Osteoblast (primary cell): ENCODE measurements at regions not wholly inside any gene's neighbourhood (a gene's known extent, or its start where the extent isn't known, plus 50 kb on each side); places are given as distances from the start of the nearest gene placed in this dataset.

Experiments
- DNase-seq: peaks from one replicate; pipeline ENCODE4 v3.0.0; 2011; ENCODE audit warnings: low spot score, mixed read lengths; ENCODE audit not compliant: insufficient read length; ENCODE audit errors: missing footprints
- H2AFZ ChIP-seq: 2 replicates; pipeline ENCODE4 v1.6.0; 2011; ENCODE audit warnings: mild to moderate bottlenecking, low read length
- H3K27ac ChIP-seq: 2 replicates; pipeline ENCODE4 v1.5.1; 2011; ENCODE audit warnings: mild to moderate bottlenecking, low read depth, low read length, moderate library complexity
- H3K27me3 ChIP-seq: 2 replicates; pipeline ENCODE4 v1.6.0; 2012; ENCODE audit warnings: mild to moderate bottlenecking, control low read depth, inconsistent platforms, low read length, moderate library complexity; ENCODE audit not compliant: insufficient read depth
- H3K36me3 ChIP-seq: 2 replicates; pipeline ENCODE4 v1.5.1; 2011; ENCODE audit warnings: mild to moderate bottlenecking, low read length, control low read depth, moderate library complexity; ENCODE audit not compliant: insufficient read depth
- H3K4me1 ChIP-seq: 2 replicates; pipeline ENCODE4 v1.5.1; 2011; ENCODE audit warnings: mild to moderate bottlenecking, low read length, control low read depth, moderate library complexity; ENCODE audit not compliant: insufficient read depth
- H3K4me2 ChIP-seq: 2 replicates; pipeline ENCODE4 v1.6.0; 2011; ENCODE audit warnings: mild to moderate bottlenecking, low read length; ENCODE audit not compliant: insufficient read depth
- H3K4me3 ChIP-seq: fragments of 200-600 bp; sonication (generic); 3 replicates; pipeline ENCODE4 v1.5.1; 2012; ENCODE audit warnings: mild to moderate bottlenecking, low read length, inconsistent platforms; ENCODE audit not compliant: insufficient read depth
- H3K79me2 ChIP-seq: 2 replicates; pipeline ENCODE4 v1.6.0; 2012; ENCODE audit warnings: mild to moderate bottlenecking, low read length, control low read depth, inconsistent platforms; ENCODE audit not compliant: insufficient read depth
- H3K9me3 ChIP-seq: 2 replicates; pipeline ENCODE4 v1.5.1; 2011; ENCODE audit warnings: low read depth, low read length, control low read depth
- H4K20me1 ChIP-seq: 2 replicates; pipeline ENCODE4 v1.6.0; 2012; ENCODE audit warnings: mild to moderate bottlenecking, low read length, control low read depth; ENCODE audit not compliant: insufficient read depth
- CTCF ChIP-seq: IDR thresholded peaks from 2 replicates; pipeline ENCODE4 v1.5.1; 2011; ENCODE audit warnings: mild to moderate bottlenecking, low read depth, low read length, moderate library complexity; ENCODE audit errors: extremely low read depth

GRCh38 chr1:190908691-190909090 is 431.0 kb upstream of the BRINP3 start:
- TF ChIP-seq CTCF: no peak
- no peaks in the 10 kb centered on the region for H4K20me1 ChIP-seq
- no peak overlapping the region for H3K27ac ChIP-seq
- H3K4me1 ChIP-seq: no peaks in the 10 kb centered on the region
- no peaks in the 10 kb centered on the region for H3K9me3 ChIP-seq
- no peaks in the 10 kb centered on the region for H3K79me2 ChIP-seq
- H2AFZ ChIP-seq: no peak overlapping the region
- H3K4me3 ChIP-seq: no peak overlapping the region
- no peaks in the 10 kb centered on the region for H3K27me3 ChIP-seq
- DNase-seq: no peak
- no peaks in the 10 kb centered on the region for H3K36me3 ChIP-seq
- H3K4me2 ChIP-seq: no peak overlapping the region

- no peak for DNase-seq
- Histone ChIP-seq H3K4me2 (no peak overlapping the region), H4K20me1 (no peaks in the 10 kb centered on the region), H3K4me1 (no peaks in the 10 kb centered on the region), H2AFZ (no peak overlapping the region), H3K79me2 (no peaks in the 10 kb centered on the region), H3K36me3 (no peaks in the 10 kb centered on the region), H3K27me3 (no peaks in the 10 kb centered on the region), H3K9me3 (peaks cover 6% of the 10 kb centered on the region), H3K4me3 (no peak overlapping the region), H3K27ac (no peak overlapping the region)
- no peak for TF ChIP-seq CTCF
Observed at GRCh38 chr1:190935925-190936324, 458.3 kb upstream of the BRINP3 start.

- H3K79me2 ChIP-seq: no peaks in the 10 kb centered on the region
- no peak overlapping the region for H3K4me2 ChIP-seq
- TF ChIP-seq CTCF: no peak
- no peaks in the 10 kb centered on the region for H4K20me1 ChIP-seq
- H3K27ac ChIP-seq: no peak overlapping the region
- H3K36me3 ChIP-seq: no peaks in the 10 kb centered on the region
- H3K4me1 ChIP-seq: no peaks in the 10 kb centered on the region
- no peaks in the 10 kb centered on the region for H3K27me3 ChIP-seq
- peaks cover 6% of the 10 kb centered on the region for H3K9me3 ChIP-seq
- no peak overlapping the region for H2AFZ ChIP-seq
- no peak for DNase-seq
- no peak overlapping the region for H3K4me3 ChIP-seq
Observed at GRCh38 chr1:190936337-190936736, 458.7 kb upstream of the BRINP3 start.

GRCh38 chr1:190940951-190941350 is 463.3 kb upstream of the BRINP3 start:
- Histone ChIP-seq H3K27me3 (no peaks in the 10 kb centered on the region), H3K4me1 (no peaks in the 10 kb centered on the region), H3K9me3 (peaks cover 3% of the 10 kb centered on the region), H2AFZ (no peak overlapping the region), H3K36me3 (no peaks in the 10 kb centered on the region), H3K4me3 (no peak overlapping the region), H3K4me2 (no peak overlapping the region), H4K20me1 (no peaks in the 10 kb centered on the region), H3K27ac (no peak overlapping the region), H3K79me2 (no peaks in the 10 kb centered on the region)
- no peak for DNase-seq
- no peak for TF ChIP-seq CTCF
